Stimulated activated naive CD4-positive, alpha-beta T cell (primary cell): ENCODE measurements at regions not wholly inside any gene's neighbourhood (a gene's known extent, or its start where the extent isn't known, plus 50 kb on each side); places are given as distances from the start of the nearest gene placed in this dataset.
"Not testable (repeated sequence)": the region's sequence is repeated elsewhere in the genome, so short reads cannot be mapped to it uniquely, and the experiment has no call there.

ENCODE experiments used
- DNase-seq, 6 experiments: peaks; one replicate each; lab custom pipeline; 2025; lab: John Stamatoyannopoulos, UW

DNA sequence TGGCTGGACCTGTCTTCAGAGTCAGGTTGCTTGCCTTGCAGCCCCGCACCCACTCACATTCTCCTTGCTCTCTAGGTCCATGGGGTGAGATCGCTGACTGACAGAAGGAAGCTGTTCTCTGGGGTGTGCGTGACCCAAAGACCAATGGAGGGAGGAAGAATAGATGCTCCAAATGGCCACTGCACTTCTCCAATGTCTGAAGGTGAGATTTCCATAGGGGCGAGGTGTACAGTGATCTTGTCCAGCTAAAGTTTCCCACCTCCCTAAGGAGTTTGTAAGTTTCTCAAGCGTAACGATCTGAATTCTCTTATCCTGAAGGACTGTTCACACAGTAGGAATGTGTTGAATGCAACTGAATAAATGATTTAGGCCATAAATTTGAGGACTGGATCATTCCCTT lies 211.9 kb upstream of the IRF2BP2 start:
- no peak for DNase-seq

DNA sequence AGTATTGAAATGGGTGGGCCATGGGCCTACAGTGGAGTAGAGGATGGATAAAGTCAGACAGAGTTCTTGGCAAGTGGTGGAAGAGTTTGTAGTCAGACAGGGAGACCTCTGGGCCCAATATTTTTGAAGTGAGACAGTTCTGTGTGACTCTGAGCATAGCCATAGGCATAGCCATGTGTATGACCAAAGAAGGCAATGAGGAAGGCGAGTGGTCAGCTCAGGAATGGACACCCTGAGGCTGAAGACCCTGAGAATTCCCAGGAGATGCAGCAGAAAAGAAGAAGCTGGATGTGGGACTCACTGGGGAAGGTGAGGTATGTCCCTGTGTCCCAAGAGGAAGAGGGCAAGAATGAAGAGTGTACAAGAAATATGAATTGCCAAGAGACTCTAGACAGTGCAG lies 210.6 kb upstream of the IRF2BP2 start:
- DNase-seq = no peak

DNA sequence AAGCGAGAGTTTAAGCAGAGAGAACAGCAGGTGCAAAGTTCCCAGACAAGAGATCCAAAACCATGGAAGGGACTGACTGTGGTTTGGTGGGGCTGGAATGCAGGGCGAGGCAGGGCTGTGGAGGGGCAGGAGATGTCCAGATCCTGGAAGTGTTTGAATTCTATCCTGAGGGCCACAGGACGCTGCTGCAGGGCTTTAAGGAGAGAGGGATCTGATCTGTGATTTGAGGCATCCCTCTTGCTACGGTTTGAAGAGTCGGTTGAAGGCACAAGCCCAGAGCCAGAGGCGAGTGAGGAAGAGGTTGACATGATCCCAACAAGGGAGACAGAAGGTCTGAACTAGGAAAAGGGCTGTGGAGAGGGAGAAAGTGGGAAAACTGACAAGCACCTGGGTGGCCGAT lies 209.9 kb upstream of the IRF2BP2 start:
- not testable (repeated sequence) for DNase-seq

DNA sequence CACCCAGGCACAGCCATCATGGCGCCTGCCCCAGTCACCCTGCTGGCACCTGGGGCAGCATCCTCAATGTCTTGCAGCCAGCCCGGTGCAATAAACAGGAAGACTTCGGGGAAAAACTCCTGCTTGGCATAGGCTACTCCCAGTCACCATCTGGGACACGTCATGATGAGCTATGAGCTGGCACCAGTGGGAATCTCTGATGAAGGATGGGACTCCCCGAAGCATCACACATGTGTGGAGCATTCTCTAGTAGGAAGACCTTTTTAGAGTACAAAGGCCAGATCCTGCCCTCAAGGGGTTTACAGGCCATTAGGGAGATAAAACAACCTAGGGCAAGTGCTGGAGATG lies 208.0 kb upstream of the IRF2BP2 start:
- DNase-seq = not testable (repeated sequence)

DNA sequence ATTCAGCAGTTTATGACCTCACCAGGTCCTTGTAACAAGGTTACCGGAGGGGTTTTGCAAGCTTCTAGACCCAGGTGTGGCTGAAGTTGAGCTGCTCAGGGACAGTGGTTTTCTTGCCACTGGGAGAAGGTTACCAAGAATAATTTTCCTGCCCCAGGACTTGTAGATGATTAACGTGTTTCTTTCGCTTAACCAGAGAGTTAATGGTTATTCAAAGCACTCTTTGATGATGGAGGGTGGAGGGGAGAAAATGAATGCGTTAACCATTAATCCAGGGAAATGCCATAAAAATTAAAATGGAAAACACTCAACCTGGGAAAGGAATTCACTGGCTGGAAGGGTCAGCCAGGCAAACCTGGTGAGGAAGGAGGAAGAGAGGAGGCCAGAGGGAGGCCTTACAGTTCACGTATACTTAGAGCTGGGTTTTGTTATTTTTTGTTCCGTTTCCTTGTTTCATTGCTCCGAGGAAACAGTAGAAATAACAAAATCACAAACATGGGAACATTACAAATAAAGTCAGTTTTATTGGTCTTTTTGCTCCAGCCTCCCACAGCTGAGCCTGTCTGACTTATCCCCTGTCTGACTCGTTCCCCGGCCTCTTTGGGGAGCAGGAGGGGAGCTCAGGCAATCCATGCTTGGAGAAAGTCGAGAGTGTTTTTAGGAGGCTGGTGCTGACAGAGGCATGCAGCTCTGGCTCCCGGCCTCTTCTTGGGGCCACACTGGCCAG lies 207.5 kb upstream of the IRF2BP2 start:
- not testable (repeated sequence) for DNase-seq

DNA sequence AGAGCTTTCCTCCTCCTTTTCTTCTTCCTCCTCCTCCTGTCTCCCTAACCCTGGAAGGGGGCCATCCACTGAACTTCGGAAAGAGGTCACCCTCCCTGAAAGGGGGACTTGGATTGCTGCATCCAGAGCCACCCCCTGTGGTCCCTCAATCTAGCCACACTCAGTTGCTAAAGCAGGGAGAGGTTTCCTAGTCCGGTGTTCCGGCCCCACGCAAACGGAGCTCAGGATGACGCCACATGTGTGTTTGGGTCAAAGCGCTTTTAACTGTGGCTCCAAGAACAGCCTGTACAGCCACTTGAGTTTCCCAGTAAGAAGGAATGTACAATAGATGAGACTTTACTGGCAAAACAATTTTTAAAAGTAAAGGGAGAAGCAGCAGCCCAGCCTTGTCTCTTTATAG lies 206.9 kb upstream of the IRF2BP2 start:
- DNase-seq = not testable (repeated sequence)

DNA sequence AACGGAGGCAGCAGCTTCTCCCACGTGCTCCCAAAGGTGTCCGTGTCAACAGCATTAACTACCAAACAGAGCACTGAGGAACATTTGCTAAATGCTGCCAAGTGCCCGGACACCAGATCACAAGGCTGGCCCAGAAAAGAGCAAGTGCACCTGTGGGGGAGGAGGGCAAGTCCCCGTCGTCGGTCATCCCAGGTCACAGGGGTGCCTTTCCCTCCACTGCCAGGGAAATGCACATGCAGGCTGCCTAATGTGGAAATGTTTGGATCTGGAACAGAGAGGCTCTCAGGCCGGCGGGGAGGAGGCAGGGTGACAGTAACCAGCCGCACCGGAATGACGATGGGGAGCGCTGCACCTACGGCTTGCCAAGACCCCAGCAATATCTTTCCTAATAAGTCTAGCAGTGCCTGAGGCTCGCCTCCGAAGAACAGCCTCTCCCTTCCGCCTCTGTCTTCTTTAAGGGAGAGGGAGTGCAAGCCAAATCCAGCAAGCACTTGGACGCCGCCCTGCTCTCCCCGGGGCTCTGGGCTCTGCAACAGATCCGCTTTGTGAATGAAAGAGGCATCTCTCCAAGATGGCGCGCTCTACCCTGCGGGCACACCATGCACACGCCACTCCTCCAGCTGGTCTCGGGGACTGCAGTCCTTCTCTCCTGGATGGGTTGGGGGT lies 206.3 kb upstream of the IRF2BP2 start:
- not testable (repeated sequence) for DNase-seq

DNA sequence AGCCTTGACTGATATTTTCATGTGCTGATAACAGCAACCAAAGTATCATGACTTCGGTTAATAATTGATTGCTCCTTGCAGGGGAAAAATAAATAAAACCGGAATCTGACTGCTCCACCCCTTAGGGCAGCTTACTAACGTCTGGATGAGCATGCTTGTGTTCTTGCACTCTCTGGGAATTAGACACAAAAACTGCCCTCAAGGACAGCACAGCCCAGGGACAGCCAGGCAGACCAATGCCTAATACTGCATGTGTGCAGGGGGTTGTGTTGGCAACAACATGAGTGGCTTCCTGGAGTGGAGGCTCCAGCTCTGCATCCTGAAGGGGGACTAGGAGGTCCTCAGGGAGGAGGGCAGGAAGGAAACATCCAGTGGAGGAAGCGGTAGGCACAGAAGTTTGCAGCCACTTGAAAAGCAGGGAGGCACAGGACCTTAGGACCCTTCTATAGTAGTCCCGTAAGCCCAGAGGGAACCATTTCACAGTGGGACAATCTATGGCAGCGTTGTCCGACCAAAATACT lies 205.4 kb upstream of the IRF2BP2 start:
- not testable (repeated sequence) for DNase-seq

DNA sequence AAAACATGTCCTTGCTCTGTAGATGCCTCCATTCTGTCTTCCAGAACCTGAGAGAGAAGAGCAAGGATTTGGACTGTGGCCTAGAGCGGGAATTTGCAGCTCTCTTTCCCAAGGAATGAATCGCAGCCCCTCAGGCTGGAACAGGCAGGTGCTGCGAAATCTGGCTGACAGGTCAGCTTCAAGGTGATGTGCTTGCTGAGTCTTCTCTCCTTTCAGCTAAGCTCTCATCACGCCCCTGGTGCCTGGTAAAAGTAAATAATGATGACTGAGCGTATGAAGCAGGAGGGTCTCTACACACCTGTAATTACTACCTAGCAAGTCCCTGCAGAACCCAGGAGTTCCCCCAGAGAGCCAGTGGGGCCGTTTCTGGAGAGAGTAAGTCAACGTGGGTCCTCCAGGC lies 204.3 kb upstream of the IRF2BP2 start:
- DNase-seq = not testable (repeated sequence)

DNA sequence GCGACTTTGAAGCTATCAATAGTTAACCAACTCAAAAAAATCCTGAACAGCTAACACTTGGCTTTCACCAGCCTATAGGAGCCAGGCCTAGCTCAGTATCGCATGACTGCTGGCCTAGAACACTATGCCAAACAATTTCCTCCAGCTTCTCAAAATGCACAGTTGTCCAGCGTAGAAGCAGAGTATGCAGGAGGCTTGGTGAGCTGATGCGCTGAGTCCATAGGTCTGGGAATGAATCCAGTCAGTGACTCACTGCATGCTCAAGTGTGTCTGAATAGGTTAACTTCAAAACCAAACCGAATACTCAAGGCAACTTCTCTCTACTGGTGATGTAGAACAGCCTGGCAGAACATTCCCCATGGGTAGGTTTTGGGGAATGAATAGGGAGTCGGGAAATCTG lies 201.8 kb upstream of the IRF2BP2 start:
- not testable (repeated sequence) for DNase-seq

DNA sequence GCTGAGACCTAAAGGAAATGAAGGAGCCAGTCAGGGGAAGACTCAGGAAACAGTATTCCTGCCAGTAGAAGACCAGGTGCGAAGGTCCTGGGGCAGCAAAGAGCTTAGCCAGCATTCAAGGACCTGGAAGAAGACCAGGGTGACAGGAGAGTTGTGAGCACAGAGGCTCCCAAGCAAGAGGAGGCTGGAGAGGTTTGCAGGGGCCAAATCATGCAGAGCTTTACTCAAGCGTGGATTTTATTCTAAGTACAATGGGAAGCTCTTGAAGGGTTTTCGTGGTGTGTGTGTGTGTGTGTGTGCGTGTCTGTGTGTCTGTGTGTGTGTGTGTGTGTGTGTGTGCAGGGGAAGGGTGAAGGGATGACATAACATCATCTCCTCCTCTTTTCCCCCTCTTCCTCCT lies 200.7 kb upstream of the IRF2BP2 start:
- not testable (repeated sequence) for DNase-seq

DNA sequence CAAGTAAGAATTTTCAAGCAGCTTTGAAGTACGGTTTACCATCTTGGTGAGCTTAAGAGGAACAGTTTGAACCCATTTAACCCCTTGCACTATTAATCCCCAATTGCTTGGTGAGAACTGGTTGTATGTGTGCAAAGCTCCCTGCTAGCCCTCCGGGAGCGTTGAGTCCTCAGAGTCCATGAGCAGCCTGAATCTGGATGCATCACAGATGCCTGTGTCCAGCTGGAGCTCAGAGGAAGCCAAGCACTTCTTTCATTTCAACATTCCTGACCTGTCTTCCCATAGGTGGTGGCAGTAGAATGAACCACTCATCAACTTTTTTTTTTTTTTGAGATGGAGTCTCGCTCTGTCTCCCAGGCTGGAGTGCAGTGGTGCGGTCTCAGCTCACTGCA lies 199.9 kb upstream of the IRF2BP2 start:
- DNase-seq = not testable (repeated sequence)

DNA sequence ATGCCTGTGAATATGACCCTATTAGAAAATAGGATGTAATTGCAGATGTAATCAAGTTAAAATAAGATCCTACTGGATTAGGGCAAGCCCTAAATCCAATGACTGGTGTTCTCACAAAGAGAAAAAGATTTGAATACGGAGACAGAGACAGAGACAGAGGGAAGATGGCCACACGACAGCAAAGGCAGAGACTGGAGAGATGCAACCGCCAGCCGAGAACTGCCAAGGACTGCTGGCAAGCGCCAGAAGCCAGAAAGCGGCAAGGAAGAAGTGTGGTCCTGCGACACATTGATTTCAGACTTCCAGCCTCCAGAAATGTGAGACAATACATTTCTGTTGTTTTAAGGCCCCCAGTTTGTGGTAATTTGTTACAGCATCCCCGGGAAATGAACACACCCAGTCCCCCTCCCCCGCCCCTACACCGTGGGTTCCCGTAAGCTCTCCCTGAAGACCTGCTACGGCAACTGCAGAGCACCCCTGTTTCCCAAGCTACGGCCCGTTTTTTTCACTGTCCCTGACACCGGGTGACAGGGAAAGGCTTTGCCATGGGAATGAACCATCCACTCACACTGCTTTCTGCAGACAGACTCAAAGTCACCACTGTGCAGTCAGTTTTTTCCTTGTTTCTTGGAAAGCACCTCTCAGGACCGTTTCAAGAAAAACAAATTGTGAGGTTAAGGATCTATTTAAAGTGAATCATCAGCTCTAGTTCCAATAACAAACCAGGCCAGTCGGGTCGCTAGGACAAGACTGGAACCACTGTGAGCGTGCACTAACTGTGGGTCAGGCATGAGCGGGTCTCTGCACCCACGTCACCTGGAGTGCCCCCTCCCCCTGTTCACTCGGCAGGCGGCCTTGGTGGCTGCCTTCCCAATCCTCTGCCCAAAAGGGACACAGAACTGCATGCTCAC lies 199.2 kb upstream of the IRF2BP2 start:
- not testable (repeated sequence) for DNase-seq

DNA sequence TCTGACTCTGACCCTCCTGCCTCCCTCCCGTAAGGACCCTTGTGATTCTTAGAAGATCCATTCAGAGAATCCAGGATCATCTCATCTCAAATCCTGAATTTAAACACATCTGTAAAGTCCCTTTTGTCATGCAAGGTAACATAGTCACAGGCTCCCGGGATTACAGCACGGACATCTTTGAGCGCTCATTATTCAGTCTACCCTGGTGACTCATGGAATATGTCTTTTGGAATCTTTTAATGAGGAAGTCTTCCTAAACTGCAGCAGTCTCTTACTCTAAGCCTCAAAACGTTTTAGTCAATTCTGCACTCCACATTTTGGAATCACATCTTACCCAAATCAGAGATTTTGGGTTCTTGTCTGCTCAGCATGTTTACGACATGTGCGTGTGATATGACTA lies 198.5 kb upstream of the IRF2BP2 start:
- not testable (repeated sequence) for DNase-seq

DNA sequence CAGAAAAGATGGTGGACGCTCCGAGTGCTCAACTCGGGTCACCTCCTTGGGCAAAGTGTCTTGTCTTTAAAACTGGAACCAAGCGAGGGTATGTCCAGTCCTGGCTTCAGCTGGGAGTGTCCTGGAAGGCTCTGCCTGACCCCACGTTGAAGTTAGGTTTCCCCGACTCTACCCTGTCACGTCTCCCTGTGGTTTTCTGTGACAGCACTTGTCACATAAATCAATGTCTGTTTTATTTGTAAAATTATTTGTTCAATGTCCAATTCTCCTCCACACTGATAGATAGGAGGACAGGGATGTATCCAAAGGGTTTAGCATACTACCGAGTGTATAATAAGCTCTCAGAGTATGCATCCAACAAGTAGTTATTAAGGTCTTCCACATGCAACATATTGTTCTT lies 197.7 kb upstream of the IRF2BP2 start:
- not testable (repeated sequence) for DNase-seq

DNA sequence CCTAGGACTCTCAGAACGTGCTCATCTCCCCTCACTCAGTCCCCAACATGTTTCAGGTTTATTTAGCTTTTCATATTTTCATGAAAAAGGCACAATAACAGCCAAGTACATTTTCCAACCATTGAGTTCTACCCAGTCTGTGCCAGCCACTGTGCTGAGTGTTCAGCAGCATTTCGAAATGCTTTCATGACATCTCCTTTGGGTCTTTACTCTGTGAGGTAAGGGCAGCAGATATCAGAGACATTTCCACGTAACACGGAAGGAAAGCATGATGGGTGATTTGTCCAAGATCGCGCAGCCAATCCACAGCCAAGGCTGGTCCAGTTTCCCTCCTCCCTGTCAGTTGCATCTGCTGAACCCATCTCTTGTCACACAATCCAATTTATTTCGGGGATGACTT lies 192.6 kb upstream of the IRF2BP2 start:
- DNase-seq = not testable (repeated sequence)

DNA sequence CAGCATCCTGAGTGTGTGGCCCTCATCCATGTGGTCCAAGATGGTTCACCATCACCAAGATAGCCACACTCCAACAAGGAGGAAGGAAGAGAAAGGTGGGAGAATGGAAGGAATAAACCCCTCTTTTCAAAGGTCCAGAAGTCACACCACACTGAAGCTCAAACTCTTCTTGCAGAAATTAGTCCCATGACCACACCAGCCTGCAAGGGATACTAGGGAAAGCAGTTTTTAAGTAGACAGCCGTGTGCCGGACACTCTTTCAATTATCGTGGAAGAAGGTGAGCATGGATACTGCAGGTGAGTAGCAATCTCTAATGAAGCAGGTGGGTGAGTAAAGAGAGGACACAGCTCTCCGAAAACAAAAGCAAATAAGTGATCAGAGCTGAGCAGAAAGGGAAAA lies 191.7 kb upstream of the IRF2BP2 start:
- DNase-seq = not testable (repeated sequence)

DNA sequence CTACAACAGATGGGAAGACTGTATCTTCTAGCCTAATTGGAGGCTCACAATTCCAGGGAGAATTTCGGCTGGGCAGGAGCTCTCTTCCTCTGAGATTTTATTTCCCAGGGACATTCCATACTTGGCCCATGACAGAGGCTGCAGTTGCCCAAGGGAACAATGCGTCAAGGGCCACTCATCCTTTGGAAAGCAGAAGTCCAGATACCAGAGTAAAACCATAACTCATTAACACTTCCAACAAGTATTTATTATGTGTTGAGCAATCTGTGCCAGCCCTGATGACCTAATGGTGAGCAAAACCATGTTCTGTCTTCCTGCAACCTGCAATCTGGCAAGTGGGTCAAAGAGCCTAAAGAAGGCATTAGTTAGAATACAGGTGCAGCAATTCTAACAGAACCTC lies 191.2 kb upstream of the IRF2BP2 start:
- not testable (repeated sequence) for DNase-seq

DNA sequence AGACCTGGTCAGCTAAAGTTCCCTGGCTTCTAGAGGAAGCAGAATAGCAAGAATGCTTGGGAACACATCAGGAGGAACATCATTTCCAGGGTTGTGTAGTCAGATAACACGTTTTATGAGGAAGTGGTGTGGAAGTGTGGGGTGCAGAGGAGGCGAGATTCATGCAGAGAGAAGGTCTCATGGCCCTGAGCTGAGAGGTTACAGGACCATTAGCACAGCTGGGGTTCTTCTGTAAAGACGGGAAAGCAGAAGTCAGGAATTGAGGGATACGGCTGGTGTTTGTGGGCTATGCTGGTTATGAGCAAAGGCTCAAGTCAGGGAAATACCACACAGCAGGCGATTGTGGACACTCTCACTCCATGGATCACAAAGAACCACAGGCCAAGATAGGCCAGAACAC lies 190.6 kb upstream of the IRF2BP2 start:
- DNase-seq = not testable (repeated sequence)

DNA sequence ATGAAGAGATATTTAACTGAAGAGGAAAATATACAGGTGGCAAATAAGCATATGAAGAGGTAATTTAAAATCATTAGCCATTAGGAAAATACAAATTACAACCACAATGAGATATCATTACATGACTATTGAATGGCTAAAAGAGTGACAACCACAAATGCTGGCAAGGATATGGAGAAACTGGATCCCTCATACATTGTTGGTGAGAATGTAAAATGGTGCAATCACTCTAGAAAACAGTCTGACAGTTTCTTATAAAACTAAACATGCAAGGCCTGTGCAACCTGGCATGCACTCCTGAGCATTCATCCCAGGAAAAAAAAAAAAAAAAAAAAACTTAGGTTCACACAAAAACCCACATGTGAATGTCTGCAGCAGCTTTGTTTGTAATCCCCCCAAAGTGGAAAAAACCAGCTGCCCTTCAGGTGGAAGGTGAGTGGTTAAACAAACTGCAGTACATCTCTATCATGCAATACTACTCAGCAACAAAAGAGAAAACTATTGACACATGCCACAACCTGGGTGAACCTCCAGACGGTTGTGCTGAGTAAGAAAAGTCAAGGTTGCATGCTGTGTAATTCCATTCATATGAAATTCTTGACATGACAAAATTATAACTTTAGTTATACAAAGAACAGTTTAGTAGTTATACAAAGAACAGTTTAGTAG lies 189.2 kb upstream of the IRF2BP2 start:
- not testable (repeated sequence) for DNase-seq

DNA sequence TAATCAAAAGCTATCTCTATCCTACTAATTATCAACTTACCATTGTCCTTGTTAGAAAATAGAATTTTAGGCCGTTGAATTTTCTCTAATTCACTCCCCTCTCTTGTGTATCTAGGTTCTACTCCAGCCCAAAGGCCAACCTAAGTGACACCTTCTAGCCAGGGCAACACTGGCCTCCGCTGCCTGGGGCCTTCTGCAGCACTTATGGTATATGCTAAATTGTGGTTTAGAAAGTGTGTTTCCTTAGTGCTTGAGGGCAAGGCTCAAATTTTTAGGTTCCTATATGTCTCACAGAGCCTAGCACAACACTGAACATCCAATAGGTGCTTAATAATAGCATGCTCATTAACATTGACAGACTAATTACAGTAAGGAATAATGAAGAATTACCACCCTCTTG lies 187.2 kb upstream of the IRF2BP2 start:
- DNase-seq = not testable (repeated sequence)

DNA sequence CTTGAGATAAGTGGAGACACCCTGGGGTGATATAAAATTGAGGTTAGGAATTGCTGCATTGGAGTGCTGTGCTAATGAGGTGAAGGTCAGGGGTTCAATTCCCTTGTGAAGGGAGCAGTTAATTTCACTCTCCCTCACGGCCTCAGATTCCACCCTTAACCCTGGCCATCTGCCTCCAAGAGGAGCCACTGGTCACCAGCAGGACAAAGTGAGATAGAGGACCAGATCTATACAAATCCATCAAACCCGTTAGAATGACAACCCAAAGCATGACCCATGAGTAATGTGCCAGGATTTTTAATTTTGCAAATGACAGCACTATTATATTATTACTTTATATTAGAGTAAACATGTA lies 186.4 kb upstream of the IRF2BP2 start:
- DNase-seq = not testable (repeated sequence)
